C4-2B (cell line): ENCODE measurements at regions not wholly inside any gene's neighbourhood (a gene's known extent, or its start where the extent isn't known, plus 50 kb on each side); places are given as distances from the start of the nearest gene placed in this dataset.

Experiments
- ZFX ChIP-seq: fragments of 450-650 bp; IDR thresholded peaks from 2 replicates; pipeline ENCODE4 v1.6.1; 2017
- TF ChIP-seq, protein P1 (sequence below): fragments of 450-650 bp; conservative IDR thresholded peaks from 2 replicates; pipeline ENCODE4 v1.5.1; 2017; ENCODE audit warnings: mild to moderate bottlenecking

- TF ChIP-seq, protein P1, sequence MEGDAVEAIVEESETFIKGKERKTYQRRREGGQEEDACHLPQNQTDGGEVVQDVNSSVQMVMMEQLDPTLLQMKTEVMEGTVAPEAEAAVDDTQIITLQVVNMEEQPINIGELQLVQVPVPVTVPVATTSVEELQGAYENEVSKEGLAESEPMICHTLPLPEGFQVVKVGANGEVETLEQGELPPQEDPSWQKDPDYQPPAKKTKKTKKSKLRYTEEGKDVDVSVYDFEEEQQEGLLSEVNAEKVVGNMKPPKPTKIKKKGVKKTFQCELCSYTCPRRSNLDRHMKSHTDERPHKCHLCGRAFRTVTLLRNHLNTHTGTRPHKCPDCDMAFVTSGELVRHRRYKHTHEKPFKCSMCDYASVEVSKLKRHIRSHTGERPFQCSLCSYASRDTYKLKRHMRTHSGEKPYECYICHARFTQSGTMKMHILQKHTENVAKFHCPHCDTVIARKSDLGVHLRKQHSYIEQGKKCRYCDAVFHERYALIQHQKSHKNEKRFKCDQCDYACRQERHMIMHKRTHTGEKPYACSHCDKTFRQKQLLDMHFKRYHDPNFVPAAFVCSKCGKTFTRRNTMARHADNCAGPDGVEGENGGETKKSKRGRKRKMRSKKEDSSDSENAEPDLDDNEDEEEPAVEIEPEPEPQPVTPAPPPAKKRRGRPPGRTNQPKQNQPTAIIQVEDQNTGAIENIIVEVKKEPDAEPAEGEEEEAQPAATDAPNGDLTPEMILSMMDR, result no peak
- TF ChIP-seq ZFX, result no peak
Measured at GRCh38 chr6:126111327-126111726, 125.0 kb downstream of the TRMT11 start.
